ENCODE measurements at regions not wholly inside any gene's neighbourhood (a gene's known extent, or its start where the extent isn't known, plus 50 kb on each side); places are given as distances from the start of the nearest gene placed in this dataset.

GRCh38 chr6:98230250-98230649, 604.1 kb upstream of the POU3F2 start:
- no peak for ATAC-seq

DNA sequence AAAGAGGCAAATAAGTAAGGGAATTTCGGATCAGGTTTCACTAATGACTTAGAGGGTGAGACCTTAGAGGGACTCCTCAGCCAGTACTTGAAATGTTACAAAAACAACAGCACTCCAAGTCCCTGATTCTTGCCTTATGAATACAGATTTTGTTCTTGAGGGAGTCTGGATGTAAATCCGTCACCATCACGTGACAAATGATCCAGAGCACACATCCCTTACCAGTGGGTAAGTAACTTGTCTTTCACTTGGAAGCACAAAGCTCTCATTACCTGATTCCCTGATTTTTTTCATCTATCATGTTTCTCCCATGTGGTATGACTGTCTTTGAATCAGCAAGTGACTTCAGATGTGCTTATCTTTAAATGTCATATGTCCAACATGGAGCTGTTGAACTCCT, 595.3 kb upstream of the POU3F2 start:
- TF ChIP-seq ESRRG (CRISPR knock-in tag; IDR thresholded peaks at IDR 0.05) (no peak), ZNF8 (CRISPR knock-in tag; IDR thresholded peaks at IDR 0.05) (no peak), TSHZ2 (CRISPR knock-in tag; IDR thresholded peaks at IDR 0.05) (no peak), ZFP3 (CRISPR knock-in tag; IDR thresholded peaks at IDR 0.05) (no peak), ZNF70 (CRISPR knock-in tag; IDR thresholded peaks at IDR 0.05) (no peak), RARB (CRISPR knock-in tag; IDR thresholded peaks at IDR 0.05) (no peak), TOX (CRISPR knock-in tag; IDR thresholded peaks at IDR 0.05; ENCODE audit: borderline replicate concordance) (no peak), ARNTL (CRISPR knock-in tag; IDR thresholded peaks at IDR 0.05; ENCODE audit: borderline replicate concordance, low read depth) (no peak), OSR1 (CRISPR knock-in tag; IDR thresholded peaks at IDR 0.05) (no peak), ZC3H10 (CRISPR knock-in tag; IDR thresholded peaks at IDR 0.05) (no peak), ZNF565 (CRISPR knock-in tag; conservative IDR thresholded peaks at IDR 0.05; ENCODE audit: low read depth) (no peak), SNAI2 (CRISPR knock-in tag; IDR thresholded peaks at IDR 0.05) (no peak), GLIS3 (CRISPR knock-in tag; IDR thresholded peaks at IDR 0.05) (no peak), BACH2 (CRISPR knock-in tag; IDR thresholded peaks at IDR 0.05; ENCODE audit: borderline replicate concordance) (no peak), ISL1 (CRISPR knock-in tag; IDR thresholded peaks at IDR 0.05) (no peak), PPARA (CRISPR knock-in tag; IDR thresholded peaks at IDR 0.05; ENCODE audit: borderline replicate concordance) (no peak)
- TF ChIP-seq, protein P1, sequence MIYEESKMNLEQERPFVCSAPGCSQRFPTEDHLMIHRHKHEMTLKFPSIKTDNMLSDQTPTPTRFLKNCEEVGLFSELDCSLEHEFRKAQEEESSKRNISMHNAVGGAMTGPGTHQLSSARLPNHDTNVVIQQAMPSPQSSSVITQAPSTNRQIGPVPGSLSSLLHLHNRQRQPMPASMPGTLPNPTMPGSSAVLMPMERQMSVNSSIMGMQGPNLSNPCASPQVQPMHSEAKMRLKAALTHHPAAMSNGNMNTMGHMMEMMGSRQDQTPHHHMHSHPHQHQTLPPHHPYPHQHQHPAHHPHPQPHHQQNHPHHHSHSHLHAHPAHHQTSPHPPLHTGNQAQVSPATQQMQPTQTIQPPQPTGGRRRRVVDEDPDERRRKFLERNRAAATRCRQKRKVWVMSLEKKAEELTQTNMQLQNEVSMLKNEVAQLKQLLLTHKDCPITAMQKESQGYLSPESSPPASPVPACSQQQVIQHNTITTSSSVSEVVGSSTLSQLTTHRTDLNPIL (CRISPR knock-in tag; IDR thresholded peaks at IDR 0.05; ENCODE audit: low read depth): no peak
- TF ChIP-seq, protein P2, sequence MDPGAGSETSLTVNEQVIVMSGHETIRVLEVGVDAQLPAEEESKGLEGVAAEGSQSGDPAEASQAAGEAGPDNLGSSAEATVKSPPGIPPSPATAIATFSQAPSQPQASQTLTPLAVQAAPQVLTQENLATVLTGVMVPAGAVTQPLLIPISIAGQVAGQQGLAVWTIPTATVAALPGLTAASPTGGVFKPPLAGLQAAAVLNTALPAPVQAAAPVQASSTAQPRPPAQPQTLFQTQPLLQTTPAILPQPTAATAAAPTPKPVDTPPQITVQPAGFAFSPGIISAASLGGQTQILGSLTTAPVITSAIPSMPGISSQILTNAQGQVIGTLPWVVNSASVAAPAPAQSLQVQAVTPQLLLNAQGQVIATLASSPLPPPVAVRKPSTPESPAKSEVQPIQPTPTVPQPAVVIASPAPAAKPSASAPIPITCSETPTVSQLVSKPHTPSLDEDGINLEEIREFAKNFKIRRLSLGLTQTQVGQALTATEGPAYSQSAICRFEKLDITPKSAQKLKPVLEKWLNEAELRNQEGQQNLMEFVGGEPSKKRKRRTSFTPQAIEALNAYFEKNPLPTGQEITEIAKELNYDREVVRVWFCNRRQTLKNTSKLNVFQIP (CRISPR knock-in tag; IDR thresholded peaks at IDR 0.05; ENCODE audit: borderline replicate concordance, low read depth): no peak
- TF ChIP-seq, protein P3, sequence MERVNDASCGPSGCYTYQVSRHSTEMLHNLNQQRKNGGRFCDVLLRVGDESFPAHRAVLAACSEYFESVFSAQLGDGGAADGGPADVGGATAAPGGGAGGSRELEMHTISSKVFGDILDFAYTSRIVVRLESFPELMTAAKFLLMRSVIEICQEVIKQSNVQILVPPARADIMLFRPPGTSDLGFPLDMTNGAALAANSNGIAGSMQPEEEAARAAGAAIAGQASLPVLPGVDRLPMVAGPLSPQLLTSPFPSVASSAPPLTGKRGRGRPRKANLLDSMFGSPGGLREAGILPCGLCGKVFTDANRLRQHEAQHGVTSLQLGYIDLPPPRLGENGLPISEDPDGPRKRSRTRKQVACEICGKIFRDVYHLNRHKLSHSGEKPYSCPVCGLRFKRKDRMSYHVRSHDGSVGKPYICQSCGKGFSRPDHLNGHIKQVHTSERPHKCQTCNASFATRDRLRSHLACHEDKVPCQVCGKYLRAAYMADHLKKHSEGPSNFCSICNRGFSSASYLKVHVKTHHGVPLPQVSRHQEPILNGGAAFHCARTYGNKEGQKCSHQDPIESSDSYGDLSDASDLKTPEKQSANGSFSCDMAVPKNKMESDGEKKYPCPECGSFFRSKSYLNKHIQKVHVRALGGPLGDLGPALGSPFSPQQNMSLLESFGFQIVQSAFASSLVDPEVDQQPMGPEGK (CRISPR knock-in tag; IDR thresholded peaks at IDR 0.05; ENCODE audit: borderline replicate concordance): no peak
- ATAC-seq: no peak

More at GRCh38 chr6:98230250-98230649, 604.1 kb upstream of the POU3F2 start:
- TF ChIP-seq RARB (CRISPR knock-in tag; IDR thresholded peaks at IDR 0.05): no peak
- TF ChIP-seq CSDC2 (CRISPR knock-in tag; IDR thresholded peaks at IDR 0.05): no peak
- no peak for TF ChIP-seq ZFP3 (CRISPR knock-in tag; IDR thresholded peaks at IDR 0.05)
- TF ChIP-seq ESRRG (CRISPR knock-in tag; IDR thresholded peaks at IDR 0.05): no peak
- TF ChIP-seq, protein P3 (CRISPR knock-in tag; IDR thresholded peaks at IDR 0.05; ENCODE audit: borderline replicate concordance): no peak
- no peak for TF ChIP-seq ISL1 (CRISPR knock-in tag; IDR thresholded peaks at IDR 0.05)
- TF ChIP-seq ZFP30 (CRISPR knock-in tag; IDR thresholded peaks at IDR 0.05): no peak
- TF ChIP-seq TCF4 (CRISPR knock-in tag; IDR thresholded peaks at IDR 0.05; ENCODE audit: borderline replicate concordance): no peak
- no peak for TF ChIP-seq ZC3H10 (CRISPR knock-in tag; IDR thresholded peaks at IDR 0.05)
- TF ChIP-seq ARNTL (CRISPR knock-in tag; IDR thresholded peaks at IDR 0.05; ENCODE audit: borderline replicate concordance, low read depth): no peak
- TF ChIP-seq, protein P4, sequence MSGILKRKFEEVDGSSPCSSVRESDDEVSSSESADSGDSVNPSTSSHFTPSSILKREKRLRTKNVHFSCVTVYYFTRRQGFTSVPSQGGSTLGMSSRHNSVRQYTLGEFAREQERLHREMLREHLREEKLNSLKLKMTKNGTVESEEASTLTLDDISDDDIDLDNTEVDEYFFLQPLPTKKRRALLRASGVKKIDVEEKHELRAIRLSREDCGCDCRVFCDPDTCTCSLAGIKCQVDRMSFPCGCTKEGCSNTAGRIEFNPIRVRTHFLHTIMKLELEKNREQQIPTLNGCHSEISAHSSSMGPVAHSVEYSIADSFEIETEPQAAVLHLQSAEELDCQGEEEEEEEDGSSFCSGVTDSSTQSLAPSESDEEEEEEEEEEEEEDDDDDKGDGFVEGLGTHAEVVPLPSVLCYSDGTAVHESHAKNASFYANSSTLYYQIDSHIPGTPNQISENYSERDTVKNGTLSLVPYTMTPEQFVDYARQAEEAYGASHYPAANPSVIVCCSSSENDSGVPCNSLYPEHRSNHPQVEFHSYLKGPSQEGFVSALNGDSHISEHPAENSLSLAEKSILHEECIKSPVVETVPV (CRISPR knock-in tag; IDR thresholded peaks at IDR 0.05): no peak
- TF ChIP-seq PPARA (CRISPR knock-in tag; IDR thresholded peaks at IDR 0.05; ENCODE audit: borderline replicate concordance): no peak

Measured in SK-N-SH treated with all-trans-retinoic acid at 6 μM for 48 hours (cell line).